Naive B cell (primary cell): ENCODE measurements at regions not wholly inside any gene's neighbourhood (a gene's known extent, or its start where the extent isn't known, plus 50 kb on each side); places are given as distances from the start of the nearest gene placed in this dataset.
"Not testable (repeated sequence)": the region's sequence is repeated elsewhere in the genome, so short reads cannot be mapped to it uniquely, and the experiment has no call there.

Source experiments
- ATAC-seq, 2 donors: fragments of 150-1000 bp; cut with Tn5 transposase; 2 replicates each; pipeline ENCODE4 v1.10.0; 2021; ENCODE audit warnings: low read depth in 2 of 2, mild to moderate bottlenecking in 2 of 2, moderate library complexity in 2 of 2
- DNase-seq: peaks from one replicate; pipeline ENCODE4 v3.0.0; 2022
- H3K27ac Mint-ChIP-seq, 6 donors: one replicate each; pipeline ENCODE4 v1.8.0; 2020 to 2022; ENCODE audit warnings: mild to moderate bottlenecking in 6 of 6, mixed read lengths in 6 of 6, moderate library complexity in 5 of 6, inconsistent platforms in 2 of 6
- H3K27me3 Mint-ChIP-seq, 3 donors: one replicate each; pipeline ENCODE4 v1.8.0; 2021 to 2022; ENCODE audit warnings: mixed read lengths in 3 of 3, mild to moderate bottlenecking in 1 of 3
- H3K36me3 Mint-ChIP-seq, 2 donors: one replicate each; pipeline ENCODE4 v1.8.0; 2020 to 2022; ENCODE audit warnings: mixed read lengths in 2 of 2, inconsistent platforms in 1 of 2, mild to moderate bottlenecking in 1 of 2
- H3K4me1 Mint-ChIP-seq, 3 donors: one replicate each; pipeline ENCODE4 v1.8.0; 2020 to 2022; ENCODE audit warnings: mixed read lengths in 3 of 3, inconsistent platforms in 1 of 3, mild to moderate bottlenecking in 1 of 3, moderate library complexity in 1 of 3
- H3K4me3 Mint-ChIP-seq, 8 donors: one replicate each; pipeline ENCODE4 v1.8.0; 2020 to 2022; ENCODE audit warnings: mild to moderate bottlenecking in 8 of 8, mixed read lengths in 8 of 8, moderate library complexity in 8 of 8, inconsistent platforms in 2 of 8
- H3K9me3 Mint-ChIP-seq, 7 donors: one replicate each; pipeline ENCODE4 v1.8.0; 2020 to 2022; ENCODE audit warnings: mixed read lengths in 7 of 7, mild to moderate bottlenecking in 5 of 7, inconsistent platforms in 2 of 7, moderate library complexity in 1 of 7

DNA sequence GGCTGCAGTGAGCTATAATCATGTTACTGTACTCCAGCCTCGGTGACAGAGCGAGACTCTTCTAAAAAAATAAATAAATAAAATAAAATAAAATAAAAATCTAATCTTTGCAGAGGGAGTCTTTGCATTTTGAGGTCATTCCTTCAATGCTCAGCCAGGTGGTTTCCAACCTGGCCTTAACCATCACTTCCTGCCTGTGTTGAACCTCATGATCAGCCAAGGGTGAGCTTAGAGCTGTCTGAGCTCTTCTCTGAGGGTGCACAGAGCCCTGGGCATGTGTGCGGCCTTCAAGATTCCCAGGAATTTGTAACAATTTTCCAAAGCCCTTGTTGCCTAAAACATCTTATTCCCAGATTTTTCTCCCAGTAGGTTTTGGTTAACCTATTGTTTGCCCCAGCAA is 94.3 kb downstream of the KCNJ12 start:
- peaks cover 8 to 48% (median 15%) of the 10 kb centered on the region in 3 donors for H3K27me3 Mint-ChIP-seq
- not testable (repeated sequence) for H3K4me3 Mint-ChIP-seq
- ATAC-seq: peak; percentile 84 to 85

GRCh38 chr17:21470861-21471260 is 94.7 kb downstream of the KCNJ12 start:
- Mint-ChIP-seq H3K27ac (peak overlapping the region in 2 of 6 donors; percentile 54 to 68), H3K36me3 (no peaks in the 10 kb centered on the region), H3K4me1 (peaks cover 0 to 11% (median 0%) of the 10 kb centered on the region in 3 donors), H3K9me3 (peaks cover 0 to 2% (median 0%) of the 10 kb centered on the region in 7 donors), H3K4me3 (no peak overlapping the region), H3K27me3 (peaks cover 13 to 52% (median 15%) of the 10 kb centered on the region in 3 donors)
- DNase-seq: no peak
- ATAC-seq: no peak

More for the DNA sequence above, 94.3 kb downstream of the KCNJ12 start:
- Mint-ChIP-seq H3K27ac (peak overlapping the region in 1 of 6 donors; percentile 68), H3K4me1 (peaks cover 0 to 11% (median 0%) of the 10 kb centered on the region in 3 donors)
- H3K9me3 Mint-ChIP-seq, H3K36me3 Mint-ChIP-seq, DNase-seq: not testable (repeated sequence)

DNA sequence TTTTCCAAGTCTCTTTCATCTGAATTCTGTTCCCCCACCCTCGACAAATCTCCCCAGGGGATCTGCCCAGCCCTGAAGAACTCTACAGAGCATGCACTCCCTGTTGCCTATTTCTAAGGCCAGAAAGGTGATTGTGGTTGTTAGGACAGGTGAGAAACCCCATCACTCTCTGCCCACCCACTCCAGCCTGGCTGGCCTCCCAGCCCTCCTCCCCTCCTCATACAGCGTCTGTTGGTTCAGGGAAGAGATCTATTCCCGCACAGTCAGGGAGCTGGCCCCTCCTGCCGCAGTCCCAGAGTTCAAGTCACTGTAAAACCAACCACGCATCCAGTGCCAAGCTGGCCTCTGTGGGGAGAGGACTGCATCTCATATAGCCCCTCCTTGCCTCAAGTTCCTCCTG is 98.7 kb downstream of the KCNJ12 start:
- Mint-ChIP-seq H3K4me1 (peaks cover 0 to 10% (median 0%) of the 10 kb centered on the region in 3 donors), H3K4me3 (no peak overlapping the region), H3K27me3 (peaks cover 26 to 74% (median 47%) of the 10 kb centered on the region in 3 donors), H3K36me3 (peaks cover 0 to 11% of the 10 kb centered on the region in 2 donors), H3K27ac (peak overlapping the region in 1 of 6 donors; percentile 54), H3K9me3 (peaks cover 7 to 28% (median 18%) of the 10 kb centered on the region in 7 donors)
- ATAC-seq (no peak), DNase-seq (no peak)

GRCh38 chr17:21475571-21475970 is 99.4 kb downstream of the KCNJ12 start:
- Mint-ChIP-seq H3K4me3 (peak overlapping the region in 1 of 8 donors; percentile 54), H3K36me3 (peaks cover 0 to 11% of the 10 kb centered on the region in 2 donors), H3K4me1 (peaks cover 0 to 3% (median 0%) of the 10 kb centered on the region in 3 donors), H3K27ac (no peak overlapping the region), H3K27me3 (peaks cover 34 to 82% (median 54%) of the 10 kb centered on the region in 3 donors), H3K9me3 (peaks cover 7 to 28% (median 18%) of the 10 kb centered on the region in 7 donors)
- DNase-seq: no peak
- ATAC-seq: no peak

DNA sequence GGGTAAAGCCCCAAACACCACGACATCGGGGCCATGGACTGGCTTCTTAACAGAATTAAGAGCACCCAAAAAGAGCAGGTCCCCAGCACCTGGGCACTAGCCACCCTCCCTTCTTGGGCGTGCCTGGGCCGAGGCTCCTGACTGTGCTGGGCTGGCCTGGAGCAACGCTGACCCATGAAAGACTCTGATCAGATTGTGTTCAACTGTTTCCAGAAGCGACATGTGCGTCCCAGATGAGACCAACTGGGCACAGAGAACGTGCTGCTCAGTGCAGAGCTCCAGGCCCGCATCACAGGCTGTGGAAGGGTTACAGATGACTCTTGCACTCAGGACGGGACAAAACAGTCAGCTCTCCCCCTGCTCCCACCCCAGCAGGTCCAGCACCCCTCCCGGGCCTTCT is 100.7 kb downstream of the KCNJ12 start:
- H3K27ac Mint-ChIP-seq: no peak overlapping the region
- no peak overlapping the region for H3K4me3 Mint-ChIP-seq
- no peak for DNase-seq
- peaks cover 37 to 90% (median 66%) of the 10 kb centered on the region in 3 donors for H3K27me3 Mint-ChIP-seq
- H3K36me3 Mint-ChIP-seq: peaks cover 0 to 11% of the 10 kb centered on the region in 2 donors
- ATAC-seq: no peak
- peaks cover 7 to 28% (median 18%) of the 10 kb centered on the region in 7 donors for H3K9me3 Mint-ChIP-seq
- no peaks in the 10 kb centered on the region for H3K4me1 Mint-ChIP-seq

DNA sequence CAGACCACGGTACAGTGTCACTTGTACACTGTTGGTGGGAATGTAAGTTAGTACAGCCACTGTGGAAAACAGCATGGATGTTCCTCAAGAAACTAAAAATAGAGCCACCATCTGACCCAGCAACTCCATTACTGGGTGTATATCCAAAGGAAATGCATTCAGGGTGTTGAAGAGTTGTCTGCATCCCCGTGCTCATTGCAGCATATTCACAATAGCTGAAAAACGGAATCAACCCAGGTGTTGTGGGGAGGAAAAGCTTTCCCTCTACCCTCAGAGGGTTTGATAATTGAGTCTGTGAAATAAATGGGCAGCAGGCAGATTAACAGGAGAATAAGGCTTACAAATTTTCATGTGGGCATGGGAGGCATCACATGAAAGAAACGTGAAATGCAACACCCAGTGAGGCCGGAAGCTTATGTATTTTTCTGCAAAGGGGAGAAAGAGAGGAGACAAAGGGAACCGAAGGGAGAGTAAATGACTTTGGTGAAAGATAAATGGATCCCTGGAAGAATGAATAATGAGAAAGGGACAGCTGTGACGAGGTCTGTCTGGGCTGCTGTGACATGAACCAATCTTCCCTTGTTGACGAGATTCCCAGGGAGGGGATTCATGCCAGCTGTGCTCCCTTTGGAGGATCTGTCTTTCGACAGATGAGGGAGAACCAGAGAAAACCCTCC is 106.2 kb downstream of the KCNJ12 start:
- no peak for DNase-seq
- Mint-ChIP-seq H3K27me3 (peaks cover 42 to 85% (median 80%) of the 10 kb centered on the region in 3 donors), H3K4me3 (no peak overlapping the region), H3K36me3 (peaks cover 0 to 11% of the 10 kb centered on the region in 2 donors), H3K9me3 (peaks cover 7 to 25% (median 14%) of the 10 kb centered on the region in 7 donors), H3K4me1 (no peaks in the 10 kb centered on the region), H3K27ac (peak overlapping the region in 1 of 6 donors; percentile 64)
- ATAC-seq: no peak

DNA sequence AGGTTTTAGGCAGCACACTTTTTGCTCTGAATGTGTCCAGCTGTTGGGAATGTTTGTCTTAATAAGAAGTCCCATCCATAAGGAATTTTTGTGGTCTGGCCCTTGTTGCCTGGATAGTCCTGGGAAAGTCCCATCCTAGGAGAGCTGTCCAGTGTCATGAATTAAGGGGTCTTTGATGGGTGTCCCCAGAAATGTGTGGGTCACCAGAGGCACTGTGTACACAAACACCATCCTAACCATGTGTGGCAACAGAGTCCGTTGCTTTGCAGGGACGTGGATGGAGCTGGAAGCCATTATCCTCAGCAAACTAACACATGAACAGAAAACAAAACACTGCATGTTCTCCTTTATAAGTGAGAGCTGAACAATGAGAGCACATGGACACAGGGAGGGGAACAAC is 111.9 kb downstream of the KCNJ12 start:
- H3K4me3 Mint-ChIP-seq, DNase-seq, ATAC-seq, H3K9me3 Mint-ChIP-seq, H3K27ac Mint-ChIP-seq, H3K4me1 Mint-ChIP-seq, H3K36me3 Mint-ChIP-seq: not testable (repeated sequence)
- peaks cover 25 to 36% (median 33%) of the 10 kb centered on the region in 3 donors for H3K27me3 Mint-ChIP-seq

GRCh38 chr17:21493993-21494392 is 117.8 kb downstream of the KCNJ12 start:
- Mint-ChIP-seq H3K27ac (peak overlapping the region in 1 of 6 donors; percentile 76), H3K4me3 (no peak overlapping the region), H3K9me3 (no peaks in the 10 kb centered on the region), H3K36me3 (no peaks in the 10 kb centered on the region), H3K27me3 (peaks cover 8 to 23% (median 9%) of the 10 kb centered on the region in 3 donors), H3K4me1 (no peaks in the 10 kb centered on the region)
- ATAC-seq: no peak
- no peak for DNase-seq

- no peak for DNase-seq
- no peak overlapping the region for H3K4me3 Mint-ChIP-seq
- H3K27ac Mint-ChIP-seq: peak overlapping the region in 1 of 6 donors; percentile 28
- H3K27me3 Mint-ChIP-seq: peaks cover 4 to 23% (median 14%) of the 10 kb centered on the region in 3 donors
- no peaks in the 10 kb centered on the region for H3K36me3 Mint-ChIP-seq
- H3K9me3 Mint-ChIP-seq: no peaks in the 10 kb centered on the region
- no peak for ATAC-seq
- no peaks in the 10 kb centered on the region for H3K4me1 Mint-ChIP-seq
Observed at GRCh38 chr17:21495281-21495680, 119.1 kb downstream of the KCNJ12 start.

DNA sequence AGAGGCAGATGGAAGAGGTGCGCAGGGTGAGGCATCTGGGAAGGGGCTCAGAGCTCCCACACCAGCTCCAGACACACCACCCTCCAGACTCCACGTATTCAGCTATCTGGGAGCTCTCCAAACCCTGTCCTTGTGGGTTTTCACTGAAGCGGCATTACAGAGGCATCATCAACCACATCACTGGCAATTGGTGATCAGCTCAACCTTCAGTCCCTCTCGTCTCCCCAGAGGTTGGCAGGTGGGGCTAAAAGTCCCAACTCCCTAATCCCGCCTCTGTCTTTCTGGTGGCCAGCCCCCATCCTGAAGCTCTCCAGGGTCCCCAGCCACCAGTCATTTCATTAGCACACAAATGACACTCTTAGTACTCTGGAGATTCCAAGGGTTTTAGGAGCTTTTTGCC is 123.9 kb downstream of the KCNJ12 start:
- ATAC-seq (no peak), DNase-seq (no peak)
- Mint-ChIP-seq H3K27me3 (peaks cover 4 to 26% (median 13%) of the 10 kb centered on the region in 3 donors), H3K4me1 (no peaks in the 10 kb centered on the region), H3K36me3 (no peaks in the 10 kb centered on the region), H3K4me3 (no peak overlapping the region), H3K27ac (no peak overlapping the region), H3K9me3 (no peaks in the 10 kb centered on the region)

- peaks cover under 1 to 26% (median 11%) of the 10 kb centered on the region in 3 donors for H3K27me3 Mint-ChIP-seq
- H3K4me3 Mint-ChIP-seq, DNase-seq, H3K27ac Mint-ChIP-seq, H3K36me3 Mint-ChIP-seq, H3K4me1 Mint-ChIP-seq, H3K9me3 Mint-ChIP-seq, ATAC-seq: not testable (repeated sequence)
Observed at GRCh38 chr17:21501927-21502700, 126.0 kb downstream of the KCNJ12 start.

DNA sequence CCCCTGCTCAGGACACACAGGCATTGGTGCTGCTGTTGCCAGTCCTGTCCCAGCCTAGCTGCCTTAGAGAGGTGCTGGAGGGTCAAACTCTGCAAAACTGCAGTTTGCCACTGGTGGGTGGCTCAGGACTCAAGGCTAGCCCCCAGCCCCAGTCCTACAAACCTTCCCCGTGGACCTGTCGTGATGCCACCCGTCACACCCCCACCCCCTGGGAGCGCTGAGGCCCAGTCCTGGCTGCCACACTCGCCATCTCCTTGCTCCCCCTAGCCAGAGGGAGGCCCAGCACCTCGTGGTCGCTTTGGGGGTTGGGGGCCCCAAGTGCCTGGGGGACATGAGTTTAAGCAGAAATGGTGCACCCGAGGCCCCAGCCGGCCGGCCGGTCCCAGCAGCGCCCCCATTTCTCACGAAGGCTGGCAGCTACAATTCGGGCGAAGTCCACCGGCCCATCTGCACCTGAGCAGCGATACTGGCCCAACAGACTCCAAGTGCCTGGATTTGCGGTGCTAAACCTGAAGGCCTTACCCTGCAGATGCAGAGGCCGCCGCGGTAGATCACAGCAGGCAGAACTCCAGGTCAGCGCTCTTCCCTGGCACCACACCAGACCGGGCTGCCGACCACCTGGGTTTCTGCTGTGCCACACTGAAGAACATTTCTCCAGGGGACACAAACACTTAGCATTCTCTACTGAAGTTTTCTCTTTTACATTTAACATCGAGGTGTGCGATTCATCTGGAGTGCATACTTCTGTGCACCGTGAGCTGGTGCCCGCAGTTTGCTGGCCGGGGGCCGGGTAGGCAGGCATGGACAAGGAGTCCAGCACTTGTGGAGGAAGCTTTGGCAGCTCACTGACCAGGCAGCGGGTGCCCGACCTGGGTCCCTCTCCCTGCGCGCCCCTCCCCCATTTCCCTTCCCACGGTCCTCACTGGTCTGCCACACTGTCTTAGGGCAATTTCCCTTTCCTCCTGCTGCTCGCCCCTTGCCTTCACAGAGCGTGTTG is 130.0 kb downstream of the KCNJ12 start:
- Mint-ChIP-seq H3K27me3 (peaks cover 19 to 23% (median 22%) of the 10 kb centered on the region in 3 donors), H3K9me3 (no peaks in the 10 kb centered on the region), H3K36me3 (no peaks in the 10 kb centered on the region), H3K4me1 (peaks cover 5 to 13% (median 13%) of the 10 kb centered on the region in 3 donors), H3K4me3 (no peak overlapping the region), H3K27ac (peak overlapping the region in 1 of 6 donors; percentile 68)
- no peak for ATAC-seq
- DNase-seq: no peak

DNA sequence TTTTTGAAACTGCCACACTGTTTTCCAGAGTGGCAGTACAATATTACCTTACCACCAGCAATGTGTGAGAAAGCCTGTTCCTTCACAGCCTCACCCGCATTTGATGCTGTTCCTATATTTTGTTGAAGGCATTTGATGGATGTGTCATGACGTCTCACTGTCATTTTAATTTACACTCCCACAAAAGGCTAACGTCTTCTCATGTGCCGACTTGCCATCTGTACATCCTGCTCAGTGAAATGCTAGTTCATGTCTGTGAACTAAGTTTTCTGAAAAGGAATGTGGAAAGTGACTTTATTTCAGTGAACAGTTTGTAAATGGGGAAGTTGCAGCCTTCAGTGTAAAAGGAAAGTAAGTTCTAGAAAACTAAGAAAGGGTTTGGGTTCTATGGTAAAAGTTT is 131.6 kb downstream of the KCNJ12 start:
- Mint-ChIP-seq H3K27ac (peak overlapping the region in 2 of 6 donors; percentile 47 to 49), H3K27me3 (peaks cover 20 to 34% (median 33%) of the 10 kb centered on the region in 3 donors), H3K4me3 (peak overlapping the region in 3 of 8 donors; percentile 15 to 49 (median 39)), H3K4me1 (peaks cover 14 to 23% (median 23%) of the 10 kb centered on the region in 3 donors)
- H3K36me3 Mint-ChIP-seq, ATAC-seq, H3K9me3 Mint-ChIP-seq, DNase-seq: not testable (repeated sequence)
